HG03103 (cell line): ENCODE measurements at regions not wholly inside any gene's neighbourhood (a gene's known extent, or its start where the extent isn't known, plus 50 kb on each side); places are given as distances from the start of the nearest gene placed in this dataset.

Source experiments
- ATAC-seq: cut with Tn5 transposase; IDR thresholded peaks from one replicate; pipeline ENCODE4 v1.9.1; 2021; ENCODE audit warnings: low read depth; ENCODE audit not compliant: unreplicated experiment

GRCh38 chr10:7507887-7508726 lies 97.3 kb upstream of the SFMBT2 start:
- no peak for ATAC-seq

DNA sequence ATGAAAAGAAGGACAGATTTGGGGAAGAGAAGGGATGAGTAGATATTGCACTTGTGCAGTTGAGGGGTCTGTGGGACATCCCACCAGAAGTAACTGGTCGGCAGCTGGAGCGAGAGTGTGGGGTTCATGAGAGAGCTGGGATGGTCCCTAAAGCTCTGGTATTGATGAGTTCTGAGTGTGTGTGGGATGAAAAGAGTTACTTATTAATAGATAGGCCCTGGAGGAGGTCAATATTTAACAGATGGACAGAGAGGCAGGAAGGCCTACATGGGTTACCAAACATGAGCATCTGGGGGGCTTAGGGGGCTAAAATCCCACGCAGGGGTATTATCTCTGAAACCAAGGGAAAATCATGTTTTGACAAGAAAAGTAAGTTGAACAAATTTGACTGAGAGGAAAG lies 95.7 kb upstream of the SFMBT2 start:
- ATAC-seq: no peak

GRCh38 chr10:7505196-7505595 lies 94.4 kb upstream of the SFMBT2 start:
- ATAC-seq: no peak

DNA sequence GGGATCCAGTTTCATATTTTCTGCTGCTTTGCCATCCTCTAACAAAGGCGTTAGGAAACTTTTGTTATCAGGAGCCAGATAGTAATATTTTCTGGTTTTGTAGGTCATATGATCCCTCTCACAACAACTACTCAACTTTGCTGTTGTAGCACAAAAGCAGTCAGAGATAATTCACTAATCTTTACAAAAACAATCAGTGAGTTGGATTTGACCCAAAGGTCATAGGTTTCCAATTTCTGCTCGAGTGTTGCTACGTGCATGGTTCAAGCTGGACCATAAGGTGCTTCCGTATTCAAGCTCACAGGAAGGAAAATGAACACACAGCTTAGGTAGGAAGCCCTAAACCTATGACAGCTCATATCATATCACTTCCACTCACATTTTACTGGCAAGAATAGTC lies 92.4 kb upstream of the SFMBT2 start:
- ATAC-seq: no peak

DNA sequence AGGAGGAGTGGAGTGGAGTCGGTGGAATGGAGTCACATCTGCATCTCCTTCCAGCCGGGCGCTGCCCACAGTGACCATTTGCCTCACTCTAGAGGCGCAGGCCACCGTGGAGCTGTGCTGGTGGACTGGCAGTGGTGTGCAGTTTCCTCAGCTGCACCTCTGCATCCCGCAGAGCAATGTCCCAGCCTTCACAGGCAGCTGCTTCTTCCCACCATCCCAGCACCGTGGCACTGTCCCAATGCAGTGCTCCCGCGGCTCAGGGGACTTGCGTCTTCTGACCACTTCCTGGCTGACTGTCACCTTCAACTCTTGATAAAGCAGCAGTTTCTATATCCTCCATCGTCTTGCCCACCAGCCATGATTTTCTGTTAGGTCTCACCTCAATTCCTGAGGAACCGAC lies 90.3 kb upstream of the SFMBT2 start:
- no peak for ATAC-seq

- no peak for ATAC-seq
Measured at GRCh38 chr10:7498111-7498510, 87.3 kb upstream of the SFMBT2 start.

DNA sequence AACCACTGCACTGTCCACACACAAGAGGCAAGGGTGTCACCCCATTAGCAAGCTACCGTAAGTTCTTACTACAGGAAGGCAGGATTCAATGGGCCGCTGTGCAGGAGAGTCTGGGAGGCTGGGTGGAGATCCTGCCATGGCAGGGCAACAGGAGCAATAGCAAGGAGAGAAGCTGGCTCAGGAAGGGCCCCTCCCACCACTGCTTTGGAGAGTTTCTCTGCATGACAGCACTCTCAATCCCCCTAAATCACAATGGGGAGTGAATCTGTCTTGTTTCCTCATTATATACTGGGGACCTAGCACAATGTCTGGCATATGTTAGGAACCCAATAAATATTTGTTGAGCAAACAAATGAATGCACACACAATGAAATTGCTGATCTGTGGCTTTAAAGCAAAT lies 83.2 kb upstream of the SFMBT2 start:
- ATAC-seq: no peak

DNA sequence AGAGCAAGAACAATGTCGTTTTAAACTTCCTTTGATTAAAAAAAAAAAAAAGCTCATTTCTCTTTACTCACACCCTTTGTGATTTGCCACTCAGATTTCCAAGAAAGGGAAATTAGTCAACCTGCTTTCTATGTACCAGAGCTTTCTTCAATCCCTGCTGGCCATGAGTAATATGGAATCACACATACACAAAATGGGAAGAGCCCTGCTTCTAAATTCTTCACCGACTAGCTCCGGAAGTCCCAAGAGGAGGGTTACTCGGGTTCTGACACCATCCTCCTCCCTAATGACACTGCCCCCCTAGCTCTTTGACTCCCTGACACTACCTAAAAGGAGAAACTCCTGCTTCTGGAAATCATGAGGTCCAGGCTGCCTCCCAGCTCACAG lies 81.8 kb upstream of the SFMBT2 start:
- ATAC-seq: no peak

- ATAC-seq: peak; percentile 94
Measured at GRCh38 chr10:7491949-7492659, 81.3 kb upstream of the SFMBT2 start.

GRCh38 chr10:7491230-7491629 lies 80.4 kb upstream of the SFMBT2 start:
- no peak for ATAC-seq

GRCh38 chr10:7488418-7488829 lies 77.6 kb upstream of the SFMBT2 start:
- ATAC-seq: no peak

GRCh38 chr10:7487528-7487927 lies 76.7 kb upstream of the SFMBT2 start:
- no peak for ATAC-seq

DNA sequence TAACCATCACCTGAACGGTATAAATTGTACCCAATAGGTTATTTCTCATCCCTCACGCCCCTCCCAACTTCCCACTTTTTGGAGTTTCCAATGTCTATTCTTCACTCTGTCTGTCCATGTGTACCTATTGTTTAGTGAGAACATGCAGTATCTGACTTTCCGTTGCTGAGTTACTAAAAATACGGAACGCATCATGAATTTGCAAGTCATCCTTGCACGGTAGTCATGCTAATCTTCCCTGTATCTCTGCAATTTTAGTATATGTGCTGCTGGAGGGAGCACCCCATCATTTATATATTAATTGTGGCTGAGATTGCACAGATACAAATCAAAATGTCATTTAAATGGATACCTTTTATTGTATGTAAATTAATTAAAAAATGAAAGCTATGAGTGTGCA lies 75.7 kb upstream of the SFMBT2 start:
- ATAC-seq: no peak

DNA sequence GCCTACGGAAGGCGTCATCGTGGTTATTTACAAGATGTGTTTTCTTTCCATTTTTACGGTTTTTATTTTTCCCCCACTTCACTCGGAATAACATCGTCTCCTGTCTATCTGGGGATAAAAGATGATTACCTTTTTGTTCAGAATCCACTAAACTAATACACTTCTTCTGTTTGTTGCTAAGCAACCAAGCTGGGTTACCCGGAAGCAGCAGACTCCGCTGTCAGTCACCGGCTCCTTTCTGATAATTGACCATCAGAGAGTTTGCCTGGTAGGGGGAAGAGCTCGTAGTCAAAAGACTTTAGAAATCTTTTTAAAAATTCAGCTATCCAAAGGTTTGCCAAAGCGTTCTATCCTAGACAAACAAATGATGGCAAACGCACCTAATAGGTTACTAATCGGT lies 75.0 kb upstream of the SFMBT2 start:
- no peak for ATAC-seq

GRCh38 chr10:7485244-7485556 lies 74.4 kb upstream of the SFMBT2 start:
- ATAC-seq: no peak

GRCh38 chr10:7484456-7485243 lies 73.8 kb upstream of the SFMBT2 start:
- ATAC-seq: peak; percentile 75

GRCh38 chr10:7483848-7484247 lies 73.0 kb upstream of the SFMBT2 start:
- ATAC-seq: no peak

GRCh38 chr10:7482992-7483391 lies 72.2 kb upstream of the SFMBT2 start:
- ATAC-seq: no peak

DNA sequence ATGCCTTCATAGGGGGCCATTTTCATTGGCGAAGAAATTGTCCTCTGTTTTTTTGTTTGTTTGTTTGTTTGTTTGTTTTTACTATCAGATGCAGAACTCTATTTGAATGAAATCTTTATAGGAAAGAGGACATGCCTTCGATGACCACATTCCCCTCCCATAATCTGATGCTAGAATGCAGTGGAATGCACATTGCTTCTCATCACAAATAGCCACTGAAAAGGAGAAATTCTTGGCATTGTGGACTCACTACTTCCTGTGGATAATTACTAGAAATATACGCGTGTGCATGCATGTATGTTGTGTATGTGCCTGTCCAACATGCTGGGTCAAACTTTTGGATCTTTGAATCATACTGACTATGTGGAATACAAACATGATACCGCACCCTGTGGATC lies 70.5 kb upstream of the SFMBT2 start:
- ATAC-seq: no peak

GRCh38 chr10:7480742-7481367 lies 70.0 kb upstream of the SFMBT2 start:
- ATAC-seq: peak; percentile 43
